Fibroblast of lung (primary cell): ENCODE measurements at regions not wholly inside any gene's neighbourhood (a gene's known extent, or its start where the extent isn't known, plus 50 kb on each side); places are given as distances from the start of the nearest gene placed in this dataset.

Experiments
- DNase-seq, 2 donors: peaks; one replicate each; pipeline versions ENCODE4 v3.0.0 to v3.0.0-alpha.2; 2010; ENCODE audit warnings: low read depth in 2 of 2
- H2AFZ ChIP-seq: 2 replicates; pipeline ENCODE4 v1.5.1; 2012; ENCODE audit warnings: low read length, control low read depth, inconsistent platforms
- H3K27ac ChIP-seq: 2 replicates; pipeline ENCODE4 v1.5.1; 2011; ENCODE audit warnings: low read length, control low read depth; ENCODE audit not compliant: insufficient read depth
- H3K27me3 ChIP-seq: 2 replicates; pipeline ENCODE4 v1.5.1; 2011; ENCODE audit warnings: mild to moderate bottlenecking, low read length; ENCODE audit not compliant: control insufficient read depth, insufficient read depth
- H3K36me3 ChIP-seq: 2 replicates; pipeline ENCODE4 v1.5.1; 2011; ENCODE audit warnings: low read length; ENCODE audit not compliant: control insufficient read depth, insufficient read depth
- H3K4me1 ChIP-seq: 2 replicates; pipeline ENCODE4 v1.5.1; 2011; ENCODE audit warnings: low read length; ENCODE audit not compliant: control insufficient read depth, insufficient read depth; ENCODE audit errors: extremely low read depth
- H3K4me2 ChIP-seq: 2 replicates; pipeline ENCODE4 v1.5.1; 2011; ENCODE audit warnings: low read length, control low read depth; ENCODE audit not compliant: insufficient read depth; ENCODE audit errors: extremely low read depth
- H3K4me3 ChIP-seq, 4 experiments: fragments of 200-600 bp in 1 of 4; sonication (generic) in 1 of 4; replicated peaks in 1 of 4; 2 replicates each; pipeline ENCODE4 v1.5.1; 2011 to 2016; ENCODE audit warnings: low read length in 4 of 4, low read depth in 3 of 4, mild to moderate bottlenecking in 3 of 4, control low read depth in 2 of 4, inconsistent platforms in 1 of 4, mixed read lengths in 1 of 4; ENCODE audit not compliant: insufficient read depth in 1 of 4; ENCODE audit errors: control extremely low read depth in 1 of 4
- H3K79me2 ChIP-seq: 2 replicates; pipeline ENCODE4 v1.5.1; 2012; ENCODE audit warnings: mild to moderate bottlenecking, low read length, inconsistent platforms; ENCODE audit not compliant: control insufficient read depth, insufficient read depth
- H3K9ac ChIP-seq: 2 replicates; pipeline ENCODE4 v1.5.1; 2011; ENCODE audit warnings: mild to moderate bottlenecking, low read length, control low read depth; ENCODE audit not compliant: insufficient read depth
- H3K9me3 ChIP-seq: 2 replicates; pipeline ENCODE4 v1.5.1; 2012; ENCODE audit warnings: low read depth, low read length; ENCODE audit not compliant: control insufficient read depth, insufficient read depth
- H4K20me1 ChIP-seq: 2 replicates; pipeline ENCODE4 v1.5.1; 2011; ENCODE audit warnings: low read length; ENCODE audit not compliant: control insufficient read depth, insufficient read depth; ENCODE audit errors: extremely low read depth
- EZH2 ChIP-seq: IDR thresholded peaks from 2 replicates; pipeline ENCODE4 v1.5.1; 2012; ENCODE audit warnings: low read length, control low read depth, mild to moderate bottlenecking; ENCODE audit errors: missing control alignments
- TF ChIP-seq, protein P1 (sequence below), 2 donors: IDR thresholded peaks in 1 of 2; conservative IDR thresholded peaks in 1 of 2; 1 replicate in 1 of 2; 2 replicates in 1 of 2; pipeline ENCODE4 v1.5.1; 2011 to 2012; ENCODE audit warnings: low read length in 2 of 2, control low read depth in 1 of 2, inconsistent platforms in 1 of 2, low read depth in 1 of 2, mild to moderate bottlenecking in 1 of 2

DNA sequence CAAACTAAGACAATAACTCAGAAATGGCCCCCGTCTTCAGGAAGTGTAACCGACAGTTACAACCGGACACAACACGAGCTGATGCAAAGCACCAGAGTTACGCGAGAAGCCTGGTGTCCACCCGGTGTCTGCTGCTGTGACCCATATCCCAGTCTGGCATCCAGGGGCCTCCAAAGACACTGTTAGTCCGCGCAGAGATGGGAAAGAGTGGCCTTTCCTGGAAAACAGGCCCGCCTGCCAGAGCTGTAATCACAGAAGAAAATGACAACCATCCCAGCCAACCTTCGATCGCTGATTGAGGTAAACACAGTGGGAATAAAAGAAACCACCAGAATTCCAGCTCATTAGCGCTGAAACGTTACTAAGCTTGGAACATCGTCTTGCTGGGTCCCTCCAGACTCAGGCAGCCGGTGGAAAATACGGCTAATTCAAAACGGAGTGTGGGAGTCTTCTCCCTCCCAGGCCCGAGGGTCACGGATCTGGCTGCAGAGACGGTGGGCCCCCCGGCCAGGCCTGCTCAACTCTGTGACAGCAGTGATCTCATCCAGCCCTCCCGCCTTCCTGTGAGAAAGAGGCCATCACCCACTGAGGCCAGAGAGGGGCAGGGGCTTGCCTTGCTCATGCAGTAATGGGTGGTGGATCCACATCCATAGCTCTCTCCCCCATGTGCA is 273.9 kb upstream of the RTL1 start:
- Histone ChIP-seq H3K4me1 (no peaks in the 10 kb centered on the region), H3K79me2 (no peaks in the 10 kb centered on the region), H3K9ac (no peak overlapping the region), H3K4me2 (no peak overlapping the region), H4K20me1 (no peaks in the 10 kb centered on the region), H3K4me3 (no peak overlapping the region), H3K27ac (no peak overlapping the region), H2AFZ (no peak overlapping the region), H3K36me3 (no peaks in the 10 kb centered on the region), H3K27me3 (no peaks in the 10 kb centered on the region), H3K9me3 (no peaks in the 10 kb centered on the region)
- no peak for DNase-seq
- TF ChIP-seq, protein P1, sequence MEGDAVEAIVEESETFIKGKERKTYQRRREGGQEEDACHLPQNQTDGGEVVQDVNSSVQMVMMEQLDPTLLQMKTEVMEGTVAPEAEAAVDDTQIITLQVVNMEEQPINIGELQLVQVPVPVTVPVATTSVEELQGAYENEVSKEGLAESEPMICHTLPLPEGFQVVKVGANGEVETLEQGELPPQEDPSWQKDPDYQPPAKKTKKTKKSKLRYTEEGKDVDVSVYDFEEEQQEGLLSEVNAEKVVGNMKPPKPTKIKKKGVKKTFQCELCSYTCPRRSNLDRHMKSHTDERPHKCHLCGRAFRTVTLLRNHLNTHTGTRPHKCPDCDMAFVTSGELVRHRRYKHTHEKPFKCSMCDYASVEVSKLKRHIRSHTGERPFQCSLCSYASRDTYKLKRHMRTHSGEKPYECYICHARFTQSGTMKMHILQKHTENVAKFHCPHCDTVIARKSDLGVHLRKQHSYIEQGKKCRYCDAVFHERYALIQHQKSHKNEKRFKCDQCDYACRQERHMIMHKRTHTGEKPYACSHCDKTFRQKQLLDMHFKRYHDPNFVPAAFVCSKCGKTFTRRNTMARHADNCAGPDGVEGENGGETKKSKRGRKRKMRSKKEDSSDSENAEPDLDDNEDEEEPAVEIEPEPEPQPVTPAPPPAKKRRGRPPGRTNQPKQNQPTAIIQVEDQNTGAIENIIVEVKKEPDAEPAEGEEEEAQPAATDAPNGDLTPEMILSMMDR (conservative IDR thresholded peaks at IDR 0.05 in 1 of 2, IDR thresholded peaks at IDR 0.05 in 1 of 2; ENCODE audit: low read depth in 1 of 2, low read length in 2 of 2): no peak
- no peak for TF ChIP-seq EZH2

DNA sequence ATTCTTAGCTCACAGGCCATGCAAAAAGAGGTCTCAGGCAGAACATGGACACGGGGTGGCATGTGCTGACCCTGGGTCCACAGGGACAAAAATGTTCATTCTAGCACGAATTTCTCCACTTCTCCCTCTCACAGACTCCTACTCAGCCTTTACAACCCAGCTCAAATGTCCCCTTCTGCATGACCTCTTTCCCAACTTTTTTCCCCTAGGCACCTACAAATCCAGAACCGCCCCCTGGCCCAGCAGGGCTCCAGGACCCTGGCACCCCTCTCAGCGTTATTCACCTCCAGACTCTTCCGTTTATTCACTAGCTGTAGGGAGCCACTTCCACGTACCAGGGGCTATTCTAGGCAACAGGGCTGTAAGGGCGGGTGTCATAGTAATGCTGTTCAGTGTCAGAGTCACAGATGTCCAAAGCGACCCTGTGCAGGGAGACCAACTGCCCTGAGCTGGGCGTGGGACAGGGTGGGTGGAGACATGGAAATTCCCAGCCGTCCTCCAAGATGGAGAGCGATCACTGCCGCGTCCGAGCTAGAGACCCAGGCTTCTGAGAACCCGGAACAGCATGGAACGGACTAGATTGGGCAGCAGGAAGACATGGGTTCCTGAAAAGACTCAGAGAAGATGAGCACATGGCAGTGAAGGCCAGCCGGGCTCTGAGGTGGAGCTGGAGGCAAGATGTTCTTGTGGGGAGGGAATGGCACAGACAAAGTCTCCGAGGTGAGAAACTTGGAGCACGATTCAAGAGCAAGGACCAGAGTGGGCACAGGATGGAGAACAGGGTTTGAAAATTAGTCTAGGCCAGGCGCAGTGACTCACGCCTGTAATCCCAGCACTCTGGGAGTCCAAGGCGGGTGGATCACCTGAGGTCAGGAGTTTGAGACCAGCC is 274.9 kb upstream of the RTL1 start:
- Histone ChIP-seq H3K4me2 (no peak overlapping the region), H2AFZ (no peak overlapping the region), H3K9ac (no peak overlapping the region), H3K27me3 (no peaks in the 10 kb centered on the region), H3K4me3 (no peak overlapping the region), H3K4me1 (no peaks in the 10 kb centered on the region), H3K36me3 (no peaks in the 10 kb centered on the region), H3K9me3 (no peaks in the 10 kb centered on the region), H4K20me1 (no peaks in the 10 kb centered on the region), H3K27ac (no peak overlapping the region), H3K79me2 (no peaks in the 10 kb centered on the region)
- no peak for DNase-seq
- no peak for TF ChIP-seq EZH2
- TF ChIP-seq, protein P1 (conservative IDR thresholded peaks at IDR 0.05 in 1 of 2, IDR thresholded peaks at IDR 0.05 in 1 of 2; ENCODE audit: low read depth in 1 of 2, low read length in 2 of 2): no peak

DNA sequence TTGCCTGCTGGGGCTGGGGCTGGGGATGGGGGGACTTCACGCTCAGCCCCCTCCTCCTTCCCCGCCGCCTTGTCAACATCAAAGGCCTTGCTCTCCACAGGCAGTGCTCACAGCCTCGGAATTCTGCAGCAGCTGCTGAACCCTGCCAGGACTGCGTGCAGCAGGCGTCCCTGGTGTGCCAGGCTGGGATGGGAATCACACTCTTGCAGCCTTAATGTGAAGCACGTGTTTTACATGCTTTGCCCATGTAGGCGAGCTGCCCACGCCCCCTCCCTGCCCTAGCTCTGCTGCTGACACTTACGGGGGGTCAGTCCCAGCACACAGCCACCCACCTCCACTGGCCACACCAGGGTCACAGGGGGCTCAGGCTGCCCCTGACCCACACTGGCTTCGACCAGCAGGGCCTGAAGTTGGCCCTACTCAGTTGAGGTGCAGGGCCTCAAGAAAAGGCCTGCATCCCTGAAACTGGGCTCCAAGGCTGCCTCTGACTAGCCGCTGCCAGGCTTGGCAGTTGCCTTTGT is 276.2 kb upstream of the RTL1 start:
- Histone ChIP-seq H3K36me3 (no peaks in the 10 kb centered on the region), H3K27ac (no peak overlapping the region), H3K9me3 (no peaks in the 10 kb centered on the region), H3K4me3 (no peak overlapping the region), H3K27me3 (no peaks in the 10 kb centered on the region), H3K4me2 (no peak overlapping the region), H3K9ac (no peak overlapping the region), H3K79me2 (no peaks in the 10 kb centered on the region), H2AFZ (no peak overlapping the region), H3K4me1 (no peaks in the 10 kb centered on the region), H4K20me1 (no peaks in the 10 kb centered on the region)
- no peak for DNase-seq
- TF ChIP-seq EZH2: no peak
- TF ChIP-seq, protein P1 (conservative IDR thresholded peaks at IDR 0.05 in 1 of 2, IDR thresholded peaks at IDR 0.05 in 1 of 2; ENCODE audit: low read depth in 1 of 2, low read length in 2 of 2): no peak
